MM.1S (cell line): ENCODE measurements at regions not wholly inside any gene's neighbourhood (a gene's known extent, or its start where the extent isn't known, plus 50 kb on each side); places are given as distances from the start of the nearest gene placed in this dataset.

Source experiments
- EZH2phosphoT487 ChIP-seq: fragments of 300-600 bp; sonication (generic); IDR thresholded peaks from 2 replicates; pipeline ENCODE4 v1.6.1; 2018; ENCODE audit warnings: antibody characterized with exemption, low read length
- TF ChIP-seq, protein P1 (sequence below): fragments of 300-600 bp; sonication (generic); IDR thresholded peaks from 2 replicates; pipeline ENCODE4 v1.5.1; 2016; ENCODE audit warnings: antibody characterized with exemption, low read length, mixed read lengths

- TF ChIP-seq EZH2phosphoT487, result no peak
- TF ChIP-seq, protein P1, sequence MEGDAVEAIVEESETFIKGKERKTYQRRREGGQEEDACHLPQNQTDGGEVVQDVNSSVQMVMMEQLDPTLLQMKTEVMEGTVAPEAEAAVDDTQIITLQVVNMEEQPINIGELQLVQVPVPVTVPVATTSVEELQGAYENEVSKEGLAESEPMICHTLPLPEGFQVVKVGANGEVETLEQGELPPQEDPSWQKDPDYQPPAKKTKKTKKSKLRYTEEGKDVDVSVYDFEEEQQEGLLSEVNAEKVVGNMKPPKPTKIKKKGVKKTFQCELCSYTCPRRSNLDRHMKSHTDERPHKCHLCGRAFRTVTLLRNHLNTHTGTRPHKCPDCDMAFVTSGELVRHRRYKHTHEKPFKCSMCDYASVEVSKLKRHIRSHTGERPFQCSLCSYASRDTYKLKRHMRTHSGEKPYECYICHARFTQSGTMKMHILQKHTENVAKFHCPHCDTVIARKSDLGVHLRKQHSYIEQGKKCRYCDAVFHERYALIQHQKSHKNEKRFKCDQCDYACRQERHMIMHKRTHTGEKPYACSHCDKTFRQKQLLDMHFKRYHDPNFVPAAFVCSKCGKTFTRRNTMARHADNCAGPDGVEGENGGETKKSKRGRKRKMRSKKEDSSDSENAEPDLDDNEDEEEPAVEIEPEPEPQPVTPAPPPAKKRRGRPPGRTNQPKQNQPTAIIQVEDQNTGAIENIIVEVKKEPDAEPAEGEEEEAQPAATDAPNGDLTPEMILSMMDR, result no peak
Observed at GRCh38 chr14:61106959-61107641, 126.1 kb downstream of the SLC38A6 start.
